ENCODE measurements at regions not wholly inside any gene's neighbourhood (a gene's known extent, or its start where the extent isn't known, plus 50 kb on each side); places are given as distances from the start of the nearest gene placed in this dataset.

DNA sequence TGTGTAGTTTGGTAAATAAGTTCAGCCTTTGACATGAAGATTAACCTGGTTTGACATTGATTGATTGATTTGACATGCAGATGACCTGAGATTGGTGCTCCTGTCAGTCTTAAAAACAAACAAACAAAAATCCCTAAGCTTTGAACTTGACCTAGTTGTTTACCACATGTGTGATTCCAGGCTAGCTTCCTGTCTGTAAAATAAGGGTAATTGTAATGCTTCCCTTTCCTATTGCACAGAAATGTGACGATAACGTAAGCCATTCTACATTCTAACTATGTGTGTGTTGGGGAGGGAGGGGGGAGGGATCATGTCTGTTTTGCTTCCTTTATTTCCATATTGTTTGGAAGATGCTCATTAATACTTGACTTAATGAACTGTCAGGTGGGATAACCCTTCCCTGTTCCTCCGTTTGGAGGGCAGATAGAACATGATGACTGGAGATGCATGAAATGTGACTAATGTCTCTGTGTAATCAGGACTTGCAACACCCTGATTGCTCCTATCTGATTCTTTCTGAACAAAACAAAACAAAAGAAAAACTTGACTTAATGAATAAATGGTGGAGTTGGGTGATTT lies 106.1 kb upstream of the CLMP start:
- H2AFZ ChIP-seq, result no peak overlapping the region
- H3K4me3 ChIP-seq (ENCODE audit: low read depth, low read length), result no peak overlapping the region
- no peaks in the 10 kb centered on the region for H3K9me3 ChIP-seq (ENCODE audit: control insufficient read depth, low read length)
- H3K9ac ChIP-seq, result no peak overlapping the region
- H3K27ac ChIP-seq, result no peak overlapping the region
- peak overlapping the region; percentile 61 for H3K4me2 ChIP-seq (ENCODE audit: low read length)
- no peaks in the 10 kb centered on the region for H3K79me2 ChIP-seq
- no peaks in the 10 kb centered on the region for H3K4me1 ChIP-seq
- no peaks in the 10 kb centered on the region for H3K36me3 ChIP-seq (ENCODE audit: control insufficient read depth, insufficient read depth, low read length)
- TF ChIP-seq, protein P1, sequence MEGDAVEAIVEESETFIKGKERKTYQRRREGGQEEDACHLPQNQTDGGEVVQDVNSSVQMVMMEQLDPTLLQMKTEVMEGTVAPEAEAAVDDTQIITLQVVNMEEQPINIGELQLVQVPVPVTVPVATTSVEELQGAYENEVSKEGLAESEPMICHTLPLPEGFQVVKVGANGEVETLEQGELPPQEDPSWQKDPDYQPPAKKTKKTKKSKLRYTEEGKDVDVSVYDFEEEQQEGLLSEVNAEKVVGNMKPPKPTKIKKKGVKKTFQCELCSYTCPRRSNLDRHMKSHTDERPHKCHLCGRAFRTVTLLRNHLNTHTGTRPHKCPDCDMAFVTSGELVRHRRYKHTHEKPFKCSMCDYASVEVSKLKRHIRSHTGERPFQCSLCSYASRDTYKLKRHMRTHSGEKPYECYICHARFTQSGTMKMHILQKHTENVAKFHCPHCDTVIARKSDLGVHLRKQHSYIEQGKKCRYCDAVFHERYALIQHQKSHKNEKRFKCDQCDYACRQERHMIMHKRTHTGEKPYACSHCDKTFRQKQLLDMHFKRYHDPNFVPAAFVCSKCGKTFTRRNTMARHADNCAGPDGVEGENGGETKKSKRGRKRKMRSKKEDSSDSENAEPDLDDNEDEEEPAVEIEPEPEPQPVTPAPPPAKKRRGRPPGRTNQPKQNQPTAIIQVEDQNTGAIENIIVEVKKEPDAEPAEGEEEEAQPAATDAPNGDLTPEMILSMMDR (IDR thresholded peaks at IDR 0.05), result no peak
- H3K27me3 ChIP-seq (ENCODE audit: control insufficient read depth, insufficient read depth, low read length), result no peaks in the 10 kb centered on the region

DNA sequence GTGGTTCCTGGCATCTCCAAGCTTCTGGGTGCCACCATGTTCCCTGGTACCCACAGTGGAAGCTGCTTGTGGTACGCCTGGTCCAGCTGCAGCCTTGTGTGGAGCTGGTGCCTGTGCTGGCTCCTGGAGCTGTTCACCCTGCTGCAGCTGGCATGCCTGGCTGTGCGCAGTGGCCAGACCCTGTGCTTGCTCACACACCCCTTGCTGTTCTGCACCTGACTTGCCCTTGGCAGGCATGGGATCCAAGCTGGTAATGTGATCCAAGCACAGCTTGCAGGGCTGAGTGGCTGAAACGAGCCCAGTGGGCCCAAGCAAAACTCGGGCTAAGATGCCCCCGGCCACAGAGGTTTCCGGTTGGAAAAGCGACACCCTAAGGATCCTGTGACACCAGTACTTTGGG lies 104.7 kb upstream of the CLMP start:
- H3K36me3 ChIP-seq (ENCODE audit: control insufficient read depth, insufficient read depth, low read length), result no peaks in the 10 kb centered on the region
- no peaks in the 10 kb centered on the region for H3K9me3 ChIP-seq (ENCODE audit: control insufficient read depth, low read length)
- no peaks in the 10 kb centered on the region for H3K79me2 ChIP-seq
- H3K27ac ChIP-seq, result no peak overlapping the region
- no peaks in the 10 kb centered on the region for H3K27me3 ChIP-seq (ENCODE audit: control insufficient read depth, insufficient read depth, low read length)
- H3K4me2 ChIP-seq (ENCODE audit: low read length), result no peak overlapping the region
- no peak overlapping the region for H2AFZ ChIP-seq
- no peak overlapping the region for H3K4me3 ChIP-seq (ENCODE audit: low read depth, low read length)
- H3K4me1 ChIP-seq, result no peaks in the 10 kb centered on the region
- TF ChIP-seq, protein P1 (IDR thresholded peaks at IDR 0.05), result no peak
- H3K9ac ChIP-seq, result no peak overlapping the region

DNA sequence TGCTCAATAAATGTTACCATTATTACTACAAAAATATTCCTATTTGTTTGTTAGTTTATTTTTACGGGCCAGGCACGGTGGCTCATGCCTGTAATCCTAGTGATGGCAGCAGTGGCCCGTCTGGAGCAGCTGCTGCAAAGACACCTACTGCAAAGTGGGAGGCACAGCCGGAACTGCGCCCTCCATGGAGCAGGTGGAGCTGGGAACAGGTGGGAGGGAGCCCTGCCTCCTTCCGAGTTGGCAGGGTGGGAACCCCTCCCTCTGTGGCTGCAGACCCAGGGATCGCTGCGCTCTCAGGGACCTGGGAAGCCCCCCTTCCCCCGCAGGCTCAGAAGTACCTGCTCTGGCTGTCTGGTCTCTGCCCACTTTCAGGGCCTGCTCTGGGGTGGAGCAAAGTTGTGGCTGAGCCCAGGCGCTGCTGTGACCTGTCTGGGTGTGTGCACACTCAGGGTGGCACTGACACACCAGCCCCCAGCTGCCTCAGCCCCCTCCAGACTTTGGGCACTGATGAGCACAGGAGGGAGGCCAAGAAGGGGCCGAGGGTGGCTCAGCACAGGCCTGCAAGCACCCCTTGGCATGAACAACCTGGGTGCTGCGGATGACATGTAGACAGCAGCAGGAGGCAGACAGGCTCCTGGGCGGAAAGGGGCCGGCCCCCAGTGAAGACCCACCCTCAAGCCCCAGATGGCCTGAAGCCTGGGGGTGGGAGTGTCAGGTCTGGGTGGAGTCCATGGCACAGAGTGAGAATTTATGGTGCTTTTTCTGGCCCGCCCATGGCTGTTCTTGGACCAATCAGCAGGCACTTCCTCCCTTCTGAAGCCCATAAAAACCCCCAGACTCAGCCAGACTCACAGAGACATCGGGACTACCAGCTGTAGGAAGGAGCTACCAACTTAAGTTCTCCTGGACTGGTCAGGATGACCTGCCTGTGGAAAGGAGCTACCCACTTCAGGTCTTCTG lies 103.7 kb upstream of the CLMP start:
- H3K4me2 ChIP-seq (ENCODE audit: low read length), result no peak overlapping the region
- H3K27ac ChIP-seq, result no peak overlapping the region
- TF ChIP-seq, protein P1 (IDR thresholded peaks at IDR 0.05), result no peak
- H2AFZ ChIP-seq, result no peak overlapping the region
- H3K79me2 ChIP-seq, result no peaks in the 10 kb centered on the region
- H3K4me3 ChIP-seq (ENCODE audit: low read depth, low read length), result no peak overlapping the region
- no peaks in the 10 kb centered on the region for H3K9me3 ChIP-seq (ENCODE audit: control insufficient read depth, low read length)
- no peaks in the 10 kb centered on the region for H3K4me1 ChIP-seq
- H3K27me3 ChIP-seq (ENCODE audit: control insufficient read depth, insufficient read depth, low read length), result no peaks in the 10 kb centered on the region
- H3K9ac ChIP-seq, result no peak overlapping the region
- no peaks in the 10 kb centered on the region for H3K36me3 ChIP-seq (ENCODE audit: control insufficient read depth, insufficient read depth, low read length)

DNA sequence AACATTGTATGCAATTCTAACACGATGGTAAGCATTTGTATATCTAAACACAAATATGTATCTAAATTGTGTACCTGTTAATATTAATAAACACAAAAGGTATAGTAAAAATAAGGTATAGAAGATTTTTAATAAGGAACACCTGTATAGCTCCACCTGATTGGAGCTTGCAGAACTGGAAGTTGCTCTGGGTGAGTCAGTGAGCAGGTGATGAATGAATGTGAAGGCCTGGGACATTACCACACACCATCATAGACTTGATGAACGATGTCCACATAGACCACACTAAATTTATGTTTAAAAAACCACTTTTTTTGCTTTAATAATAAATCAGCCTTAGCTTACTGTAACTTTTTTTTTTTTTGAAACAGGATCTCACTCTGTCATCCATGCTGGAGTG lies 97.6 kb upstream of the CLMP start:
- Histone ChIP-seq H3K4me1 (no peaks in the 10 kb centered on the region), H3K36me3 (ENCODE audit: control insufficient read depth, insufficient read depth, low read length) (no peaks in the 10 kb centered on the region), H3K27me3 (ENCODE audit: control insufficient read depth, insufficient read depth, low read length) (no peaks in the 10 kb centered on the region), H3K9me3 (ENCODE audit: control insufficient read depth, low read length) (no peaks in the 10 kb centered on the region), H3K4me3 (ENCODE audit: low read depth, low read length) (no peak overlapping the region), H3K79me2 (no peaks in the 10 kb centered on the region), H3K4me2 (ENCODE audit: low read length) (no peak overlapping the region), H2AFZ (no peak overlapping the region), H3K27ac (no peak overlapping the region), H3K9ac (no peak overlapping the region)
- TF ChIP-seq, protein P1 (IDR thresholded peaks at IDR 0.05), result no peak
